Endothelial cell (in vitro differentiated cells): ENCODE measurements at regions not wholly inside any gene's neighbourhood (a gene's known extent, or its start where the extent isn't known, plus 50 kb on each side); places are given as distances from the start of the nearest gene placed in this dataset.

Source experiments
- DNase-seq: peaks from one replicate; pipeline ENCODE4 v3.0.0; 2021; ENCODE audit warnings: low spot score
- H3K27ac Mint-ChIP-seq: one replicate; pipeline ENCODE4 v1.8.0; 2021; ENCODE audit warnings: mixed read lengths, inconsistent platforms; ENCODE audit not compliant: unreplicated experiment
- H3K27me3 Mint-ChIP-seq: one replicate; pipeline ENCODE4 v1.8.0; 2021; ENCODE audit warnings: mild to moderate bottlenecking, moderate library complexity, mixed read lengths, inconsistent platforms; ENCODE audit not compliant: unreplicated experiment
- H3K36me3 Mint-ChIP-seq: one replicate; pipeline ENCODE4 v1.8.0; 2021; ENCODE audit warnings: mild to moderate bottlenecking, low read depth, mixed read lengths, inconsistent platforms; ENCODE audit not compliant: unreplicated experiment
- H3K4me1 Mint-ChIP-seq: one replicate; pipeline ENCODE4 v1.8.0; 2021; ENCODE audit warnings: mild to moderate bottlenecking, mixed read lengths, inconsistent platforms; ENCODE audit not compliant: unreplicated experiment
- H3K4me3 Mint-ChIP-seq: one replicate; pipeline ENCODE4 v1.8.0; 2021; ENCODE audit warnings: mild to moderate bottlenecking, mixed read lengths, inconsistent platforms; ENCODE audit not compliant: unreplicated experiment
- H3K9me3 Mint-ChIP-seq: one replicate; pipeline ENCODE4 v1.8.0; 2021; ENCODE audit warnings: mixed read lengths, inconsistent platforms; ENCODE audit not compliant: unreplicated experiment
- TF ChIP-seq, protein P1 (sequence below): fragments of 200-600 bp; sonication (generic); IDR thresholded peaks from one replicate; pipeline ENCODE4 v1.5.0; 2021; ENCODE audit warnings: antibody characterized with exemption; ENCODE audit not compliant: unreplicated experiment

DNA sequence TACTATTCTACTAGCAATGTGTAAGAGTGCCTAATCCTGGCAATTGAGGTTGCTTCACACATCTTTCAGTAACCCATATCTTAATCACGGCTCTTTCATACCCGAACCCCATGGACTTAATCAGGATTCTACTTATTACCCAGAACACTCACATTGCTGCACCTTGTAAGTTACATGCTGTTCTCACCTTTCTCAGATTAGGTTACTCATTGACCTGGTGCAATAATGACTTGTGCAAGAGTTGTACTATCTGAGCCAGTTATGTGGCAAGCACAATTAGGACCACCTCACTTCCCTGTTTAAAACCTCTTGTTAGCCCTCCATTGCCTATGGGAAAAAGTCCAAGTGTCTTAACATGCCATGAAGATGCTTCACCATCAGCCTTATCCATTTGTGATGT is 306.7 kb upstream of the E2F7 start:
- Mint-ChIP-seq H3K4me1 (no peaks in the 10 kb centered on the region), H3K36me3 (no peaks in the 10 kb centered on the region), H3K27ac (no peak overlapping the region), H3K4me3 (no peak overlapping the region), H3K27me3 (peaks cover 2% of the 10 kb centered on the region), H3K9me3 (no peaks in the 10 kb centered on the region)
- DNase-seq, result no peak
- TF ChIP-seq, protein P1, sequence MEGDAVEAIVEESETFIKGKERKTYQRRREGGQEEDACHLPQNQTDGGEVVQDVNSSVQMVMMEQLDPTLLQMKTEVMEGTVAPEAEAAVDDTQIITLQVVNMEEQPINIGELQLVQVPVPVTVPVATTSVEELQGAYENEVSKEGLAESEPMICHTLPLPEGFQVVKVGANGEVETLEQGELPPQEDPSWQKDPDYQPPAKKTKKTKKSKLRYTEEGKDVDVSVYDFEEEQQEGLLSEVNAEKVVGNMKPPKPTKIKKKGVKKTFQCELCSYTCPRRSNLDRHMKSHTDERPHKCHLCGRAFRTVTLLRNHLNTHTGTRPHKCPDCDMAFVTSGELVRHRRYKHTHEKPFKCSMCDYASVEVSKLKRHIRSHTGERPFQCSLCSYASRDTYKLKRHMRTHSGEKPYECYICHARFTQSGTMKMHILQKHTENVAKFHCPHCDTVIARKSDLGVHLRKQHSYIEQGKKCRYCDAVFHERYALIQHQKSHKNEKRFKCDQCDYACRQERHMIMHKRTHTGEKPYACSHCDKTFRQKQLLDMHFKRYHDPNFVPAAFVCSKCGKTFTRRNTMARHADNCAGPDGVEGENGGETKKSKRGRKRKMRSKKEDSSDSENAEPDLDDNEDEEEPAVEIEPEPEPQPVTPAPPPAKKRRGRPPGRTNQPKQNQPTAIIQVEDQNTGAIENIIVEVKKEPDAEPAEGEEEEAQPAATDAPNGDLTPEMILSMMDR, result no peak

DNA sequence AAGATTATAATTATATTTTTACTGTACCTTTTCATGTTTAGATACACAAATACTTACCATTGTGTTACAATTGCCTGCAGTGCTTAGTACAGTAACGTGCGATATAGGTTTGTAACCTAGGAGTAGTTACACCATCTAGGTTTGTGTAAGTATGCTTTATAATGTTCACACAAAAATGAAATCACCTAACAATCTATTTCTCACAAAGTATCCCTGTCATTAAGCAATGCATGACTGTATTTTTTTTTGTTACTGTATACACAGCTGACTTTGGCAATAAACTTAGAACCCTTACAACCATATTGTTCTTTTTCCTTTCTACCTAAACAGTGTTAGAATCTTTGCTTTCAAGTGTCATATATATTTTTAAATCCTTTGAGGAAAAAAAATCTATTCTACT is 303.0 kb upstream of the E2F7 start:
- no peaks in the 10 kb centered on the region for H3K27me3 Mint-ChIP-seq
- no peak overlapping the region for H3K4me3 Mint-ChIP-seq
- no peak for DNase-seq
- H3K36me3 Mint-ChIP-seq, result no peaks in the 10 kb centered on the region
- H3K9me3 Mint-ChIP-seq, result no peaks in the 10 kb centered on the region
- no peaks in the 10 kb centered on the region for H3K4me1 Mint-ChIP-seq
- H3K27ac Mint-ChIP-seq, result no peak overlapping the region
- TF ChIP-seq, protein P1, result no peak

DNA sequence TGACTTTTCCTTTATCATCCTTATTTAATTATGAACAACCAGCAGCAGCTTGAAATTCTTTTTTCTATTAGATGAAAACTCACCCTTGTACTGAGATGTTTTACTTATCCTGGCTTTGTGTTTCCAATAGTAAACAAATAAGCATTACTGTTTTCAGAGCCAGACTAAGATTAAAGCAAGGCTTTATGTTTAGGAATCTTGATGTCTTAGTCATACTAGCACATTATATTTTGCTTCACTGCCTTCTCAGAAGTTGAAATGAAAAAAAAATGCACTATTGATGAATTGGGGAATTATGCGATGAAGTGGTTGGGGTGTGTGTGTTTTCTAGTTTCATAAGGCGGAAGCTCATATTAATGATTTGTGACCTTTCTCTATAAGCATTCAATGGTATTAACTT is 301.2 kb upstream of the E2F7 start:
- Mint-ChIP-seq H3K9me3 (no peaks in the 10 kb centered on the region), H3K4me3 (no peak overlapping the region), H3K27ac (no peak overlapping the region), H3K36me3 (no peaks in the 10 kb centered on the region), H3K27me3 (no peaks in the 10 kb centered on the region), H3K4me1 (no peaks in the 10 kb centered on the region)
- TF ChIP-seq, protein P1, result no peak
- no peak for DNase-seq

DNA sequence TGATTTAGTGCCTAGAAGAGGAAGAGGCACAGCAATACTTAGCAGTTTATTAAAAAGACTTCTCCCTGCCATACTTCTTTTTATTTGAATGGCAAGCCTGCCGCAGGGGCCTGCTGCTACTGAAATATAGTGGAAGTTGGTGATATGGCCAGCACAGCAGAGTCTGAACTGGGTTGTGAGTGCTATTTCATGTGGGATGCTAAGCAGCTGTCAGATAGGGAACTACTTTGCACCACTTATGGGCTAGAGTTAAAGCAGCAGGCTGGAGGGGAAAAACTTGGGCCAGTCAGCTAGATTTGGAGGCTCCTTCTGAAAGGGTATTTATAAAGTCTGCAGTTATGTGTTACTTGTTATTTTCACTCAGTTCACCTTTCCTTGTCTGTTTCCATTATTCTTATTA is 299.0 kb upstream of the E2F7 start:
- Mint-ChIP-seq H3K27ac (no peak overlapping the region), H3K27me3 (no peaks in the 10 kb centered on the region), H3K4me1 (no peaks in the 10 kb centered on the region), H3K9me3 (no peaks in the 10 kb centered on the region), H3K4me3 (no peak overlapping the region), H3K36me3 (no peaks in the 10 kb centered on the region)
- no peak for DNase-seq
- TF ChIP-seq, protein P1, result no peak

DNA sequence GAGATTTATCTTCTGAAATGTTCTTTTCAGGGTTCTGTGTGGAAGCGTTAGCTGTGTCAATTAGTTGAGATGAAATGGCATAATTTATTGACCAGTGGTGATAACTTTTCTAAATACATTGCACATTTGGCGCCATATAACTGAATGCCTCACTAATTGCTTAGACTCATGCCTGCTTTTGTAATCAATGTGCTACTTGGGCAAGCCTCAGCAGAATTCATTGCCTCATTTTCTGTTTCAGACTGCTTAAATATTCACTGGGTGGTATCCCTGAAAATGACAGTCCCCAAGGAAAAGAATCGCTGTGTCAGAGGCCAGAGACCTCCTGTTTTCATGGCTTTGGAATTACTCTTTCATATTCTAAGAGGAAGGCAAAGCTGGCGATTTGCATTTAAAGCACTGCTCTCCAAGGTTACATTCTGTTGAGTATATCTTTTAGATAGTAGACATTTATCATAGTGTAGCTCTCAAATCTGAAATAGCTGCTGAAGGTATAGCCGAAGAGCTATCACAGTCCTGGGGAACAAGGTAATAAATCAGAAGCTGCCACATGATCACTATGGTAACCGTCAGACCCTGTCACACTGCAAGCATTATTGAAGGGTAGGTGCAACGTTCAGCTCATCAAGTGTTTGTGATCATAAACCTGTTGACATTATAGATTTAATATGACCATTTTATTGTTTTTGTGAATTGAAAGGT is 297.3 kb upstream of the E2F7 start:
- no peaks in the 10 kb centered on the region for H3K9me3 Mint-ChIP-seq
- H3K27ac Mint-ChIP-seq, result no peak overlapping the region
- no peaks in the 10 kb centered on the region for H3K4me1 Mint-ChIP-seq
- no peaks in the 10 kb centered on the region for H3K36me3 Mint-ChIP-seq
- DNase-seq, result no peak
- TF ChIP-seq, protein P1, result no peak
- H3K4me3 Mint-ChIP-seq, result no peak overlapping the region
- H3K27me3 Mint-ChIP-seq, result no peaks in the 10 kb centered on the region
